H1 (cell line): ENCODE measurements at regions not wholly inside any gene's neighbourhood (a gene's known extent, or its start where the extent isn't known, plus 50 kb on each side); places are given as distances from the start of the nearest gene placed in this dataset.

Experiments used
- CTCF ChIA-PET: fragments of 300-600 bp; sonication (Branson Sonifier 250); formaldehyde crosslinking; loops from one replicate; lab custom pipeline; 2021; ENCODE audit not compliant: partially characterized antibody; lab: Charles Lee
- POLR2A ChIA-PET: fragments of 300-600 bp; sonication (Branson Sonifier 250); formaldehyde crosslinking; loops from one replicate; lab custom pipeline; 2021; ENCODE audit warnings: inconsistent platforms; ENCODE audit not compliant: partially characterized antibody; lab: Charles Lee
- DNase-seq, 2 experiments: peaks; one replicate each; pipeline versions ENCODE4 v3.0.0 to v3.0.0-alpha.2; 2010 to 2022; ENCODE audit warnings: low spot score in 2 of 2, low read depth in 1 of 2, mixed read lengths in 1 of 2
- FAIRE-seq: peaks from 2 replicates; lab custom pipeline; 2011; peaks lifted over from hg19 to GRCh38; lab: Jason Lieb, UNC
- H2AFZ ChIP-seq: 2 replicates; pipeline ENCODE4 v1.8.1; 2012; ENCODE audit warnings: low read length, inconsistent platforms
- H2AK5ac ChIP-seq: 2 replicates; pipeline ENCODE4 v1.6.1; 2013; ENCODE audit warnings: low read depth, low read length
- H2BK120ac ChIP-seq: replicated peaks from 2 replicates; pipeline ENCODE3; 2013; ENCODE audit warnings: low read depth, low read length, inconsistent platforms
- H2BK12ac ChIP-seq: 2 replicates; pipeline ENCODE4 v1.6.1; 2013; ENCODE audit warnings: low read depth, low read length
- H2BK15ac ChIP-seq: 2 replicates; pipeline ENCODE4 v1.6.1; 2013; ENCODE audit warnings: low read length
- H2BK20ac ChIP-seq: 2 replicates; pipeline ENCODE4 v1.6.1; 2013; ENCODE audit warnings: low read length
- H2BK5ac ChIP-seq: 2 replicates; pipeline ENCODE4 v1.6.1; 2013; ENCODE audit warnings: low read depth, low read length
- H3K14ac ChIP-seq: 2 replicates; pipeline ENCODE4 v1.6.1; 2013; ENCODE audit warnings: inconsistent platforms; ENCODE audit not compliant: insufficient read length
- H3K18ac ChIP-seq: 2 replicates; pipeline ENCODE4 v1.6.1; 2013; ENCODE audit warnings: low read length; ENCODE audit errors: extremely low read depth
- H3K23ac ChIP-seq: 2 replicates; pipeline ENCODE4 v1.6.1; 2013; ENCODE audit warnings: inconsistent platforms; ENCODE audit not compliant: insufficient read length
- H3K23me2 ChIP-seq: 2 replicates; pipeline ENCODE4 v1.6.1; 2013; ENCODE audit warnings: low read depth, low read length
- H3K27ac ChIP-seq: 2 replicates; pipeline ENCODE4 v1.6.1; 2011; ENCODE audit warnings: low read depth, low read length, inconsistent platforms
- H3K27me3 ChIP-seq, 4 experiments: replicated peaks in 1 of 4; 1 replicate in 1 of 4; 2 replicates in 3 of 4; pipeline versions ENCODE4 v1.6.1 to v1.8.1; 2011 to 2013; ENCODE audit warnings: low read length in 3 of 4, mild to moderate bottlenecking in 3 of 4, inconsistent platforms in 2 of 4, mixed read lengths in 2 of 4, moderate library complexity in 1 of 4; ENCODE audit not compliant: control insufficient read depth in 3 of 4, insufficient read depth in 3 of 4; ENCODE audit errors: extremely low read depth in 1 of 4
- H3K36me3 ChIP-seq, 4 experiments: 2 replicates each; pipeline versions ENCODE4 v1.6.1 to v1.8.1; 2011 to 2013; ENCODE audit warnings: mild to moderate bottlenecking in 4 of 4, low read length in 3 of 4, moderate library complexity in 2 of 4, control low read depth in 1 of 4, inconsistent platforms in 1 of 4; ENCODE audit not compliant: insufficient read depth in 4 of 4, control insufficient read depth in 2 of 4
- H3K4ac ChIP-seq: replicated peaks from 2 replicates; pipeline ENCODE3; 2013; ENCODE audit warnings: low read length, low read depth, mixed read lengths, inconsistent platforms; ENCODE audit not compliant: insufficient read length
- H3K4me1 ChIP-seq, 4 experiments: replicated peaks in 1 of 4; 1 replicate in 1 of 4; 2 replicates in 3 of 4; pipeline versions ENCODE4 v1.6.1 to v1.8.1; 2011 to 2013; ENCODE audit warnings: low read length in 3 of 4, inconsistent platforms in 2 of 4, mixed read lengths in 1 of 4; ENCODE audit not compliant: insufficient read depth in 4 of 4, control insufficient read depth in 3 of 4
- H3K4me2 ChIP-seq, 2 experiments: 2 replicates each; pipeline versions ENCODE4 v1.6.1 to v1.8.1; 2011 to 2013; ENCODE audit warnings: low read depth in 2 of 2, low read length in 2 of 2, control low read depth in 1 of 2, inconsistent platforms in 1 of 2, mild to moderate bottlenecking in 1 of 2; ENCODE audit not compliant: insufficient read depth in 1 of 2
- H3K4me3 ChIP-seq, 4 experiments: fragments of 200-600, 300-600 bp in 1 of 4; sonication (generic), shearing (Covaris generic), sonication (Bioruptor Twin) in 1 of 4; 2 replicates each; pipeline versions ENCODE4 v1.5.1 to v1.8.1; 2011 to 2016; ENCODE audit warnings: low read length in 4 of 4, low read depth in 3 of 4, control low read depth in 2 of 4, inconsistent platforms in 2 of 4, mild to moderate bottlenecking in 2 of 4, mixed read lengths in 1 of 4, moderate library complexity in 1 of 4; ENCODE audit not compliant: insufficient read depth in 2 of 4; ENCODE audit errors: extremely low read depth in 1 of 4
- H3K56ac ChIP-seq: replicated peaks from 2 replicates; pipeline ENCODE3; 2013; ENCODE audit warnings: low read depth, mild to moderate bottlenecking, mixed read lengths, low read length, inconsistent platforms; ENCODE audit not compliant: insufficient read length
- H3K79me1 ChIP-seq: 2 replicates; pipeline ENCODE4 v1.6.1; 2013; ENCODE audit warnings: low read depth, low read length, control low read depth
- H3K79me2 ChIP-seq, 2 experiments: 2 replicates each; pipeline versions ENCODE4 v1.6.1 to v1.8.1; 2012 to 2013; ENCODE audit warnings: low read length in 2 of 2, mild to moderate bottlenecking in 2 of 2, inconsistent platforms in 1 of 2; ENCODE audit not compliant: insufficient read depth in 2 of 2, control insufficient read depth in 1 of 2
- H3K9ac ChIP-seq, 4 experiments: replicated peaks in 1 of 4; 1 replicate in 1 of 4; 2 replicates in 3 of 4; pipeline versions ENCODE4 v1.6.1 to v1.8.1; 2011 to 2013; ENCODE audit warnings: low read depth in 3 of 4, low read length in 3 of 4, control low read depth in 2 of 4, mild to moderate bottlenecking in 2 of 4, moderate library complexity in 2 of 4, inconsistent platforms in 1 of 4; ENCODE audit errors: extremely low read depth in 1 of 4
- H3K9me3 ChIP-seq, 2 experiments: 2 replicates each; pipeline versions ENCODE4 v1.6.1 to v1.8.1; 2012 to 2013; ENCODE audit warnings: mild to moderate bottlenecking in 2 of 2, moderate library complexity in 2 of 2, control low read depth in 1 of 2, inconsistent platforms in 1 of 2, low read depth in 1 of 2, low read length in 1 of 2, mixed read lengths in 1 of 2; ENCODE audit not compliant: insufficient read depth in 2 of 2
- H4K20me1 ChIP-seq, 2 experiments: replicated peaks in 1 of 2; 2 replicates each; pipeline versions ENCODE3 to v1.8.1; 2011 to 2013; ENCODE audit warnings: inconsistent platforms in 2 of 2, low read length in 2 of 2, mild to moderate bottlenecking in 1 of 2; ENCODE audit not compliant: insufficient read depth in 2 of 2, control insufficient read depth in 1 of 2
- H4K5ac ChIP-seq: 2 replicates; pipeline ENCODE4 v1.6.1; 2013; ENCODE audit warnings: low read length, low read depth, mixed read lengths, inconsistent platforms; ENCODE audit not compliant: insufficient read length
- H4K8ac ChIP-seq: 2 replicates; pipeline ENCODE4 v1.8.0; 2013; ENCODE audit warnings: mild to moderate bottlenecking, moderate library complexity, low read length, inconsistent platforms; ENCODE audit not compliant: insufficient read depth; ENCODE audit errors: extremely low read depth
- H4K91ac ChIP-seq: replicated peaks from 2 replicates; pipeline ENCODE3; 2013; ENCODE audit warnings: low read length, mixed read lengths, inconsistent platforms; ENCODE audit not compliant: insufficient read length
- BACH1 ChIP-seq: IDR thresholded peaks from 2 replicates; pipeline ENCODE4 v1.6.1; 2012; ENCODE audit warnings: low read length, improper control_type of control experiment
- CBX8 ChIP-seq: fragments of 300-800, 300-1000 bp; sonication (generic); IDR thresholded peaks from 2 replicates; pipeline ENCODE4 v1.7.1; 2016; ENCODE audit warnings: low read depth, low read length, borderline replicate concordance
- CEBPB ChIP-seq: IDR thresholded peaks from 2 replicates; pipeline ENCODE4 v1.6.1; 2012; ENCODE audit warnings: low read depth, low read length
- EZH2 ChIP-seq: fragments of 200-600 bp; sonication (generic); IDR thresholded peaks from 2 replicates; pipeline ENCODE4 v1.7.1; 2012; ENCODE audit warnings: low read depth, mild to moderate bottlenecking, moderate library complexity, low read length, inconsistent platforms; ENCODE audit not compliant: severe bottlenecking
- FOSL1 ChIP-seq: IDR thresholded peaks from 2 replicates; pipeline ENCODE4 v1.6.1; 2011; ENCODE audit warnings: mild to moderate bottlenecking, low read depth, low read length, moderate library complexity; ENCODE audit not compliant: insufficient read depth
- WGBS, 2 experiments: shearing (Covaris generic) in 1 of 2; methylation state at CpG; one replicate each; pipeline versions ENCODE4 v1.1.6 to v1.1.7; 2013 to 2015; ENCODE audit warnings: low lambda C conversion rate in 2 of 2, mixed read lengths in 2 of 2, inconsistent platforms in 1 of 2, low coverage in 1 of 2, missing lambda C conversion rate in 1 of 2; ENCODE audit not compliant: insufficient replicate concordance in 2 of 2, insufficient coverage in 1 of 2, insufficient read length in 1 of 2; ENCODE audit errors: extremely low coverage in 1 of 2, missing lambda C conversion rate in 1 of 2; 5-methylcytosine and 5-hydroxymethylcytosine counted together

GRCh38 chr7:13278020-13278419 lies 590.6 kb downstream of the ARL4A start:
- no peak overlapping the region for H3K9ac ChIP-seq
- no peak overlapping the region for H2AK5ac ChIP-seq
- no peak overlapping the region for H2BK5ac ChIP-seq
- H3K56ac ChIP-seq, result no peak overlapping the region
- no peak overlapping the region for H3K14ac ChIP-seq
- DNase-seq (no peak), FAIRE-seq (no peak)
- H4K20me1 ChIP-seq, result no peaks in the 10 kb centered on the region
- ChIA-PET CTCF (interaction anchor here (0.8 to 5.8 kb wide), 7 partner anchors 10 to 1413 kb away, joined by 3 to 62 read pairs (median 4); no protein-coding TSS in a partner anchor), POLR2A (no interaction called here)
- H3K4me3 ChIP-seq, result no peak overlapping the region
- H3K23me2 ChIP-seq, result no peaks in the 10 kb centered on the region
- H3K4me1 ChIP-seq, result no peaks in the 10 kb centered on the region
- no peak overlapping the region for H2BK120ac ChIP-seq
- H3K4me2 ChIP-seq, result no peak overlapping the region
- no peaks in the 10 kb centered on the region for H3K79me2 ChIP-seq
- H3K9me3 ChIP-seq, result peaks cover 4 to 10% of the 10 kb centered on the region in 2 experiments; a peak in 3 of 4 replicates
- no peak overlapping the region for H4K5ac ChIP-seq
- H2AFZ ChIP-seq, result peak overlapping the region; percentile 70; the same call in 1 of the 2 replicates
- no peak overlapping the region for H3K27ac ChIP-seq
- no peak overlapping the region for H3K23ac ChIP-seq
- H3K79me1 ChIP-seq, result no peaks in the 10 kb centered on the region
- H3K18ac ChIP-seq, result no peak overlapping the region
- H3K36me3 ChIP-seq, result no peaks in the 10 kb centered on the region
- TF ChIP-seq EZH2 (no peak), CEBPB (no peak), CBX8 (no peak), FOSL1 (no peak), BACH1 (no peak)
- TF ChIP-seq, all 59 proteins: peak for 0
- WGBS, 2 experiments, result 69% methylated on average over 3 of the region's 3 CpGs; no CpG with 5 or more reads in 1 of the 2 experiments
- no peak overlapping the region for H4K8ac ChIP-seq
- H4K91ac ChIP-seq, result no peak overlapping the region
- no peak overlapping the region for H2BK12ac ChIP-seq
- H3K4ac ChIP-seq, result no peak overlapping the region
- H2BK15ac ChIP-seq, result no peak overlapping the region
- no peaks in the 10 kb centered on the region for H3K27me3 ChIP-seq
- H2BK20ac ChIP-seq, result no peak overlapping the region
